ENCODE measurements at regions not wholly inside any gene's neighbourhood (a gene's known extent, or its start where the extent isn't known, plus 50 kb on each side); places are given as distances from the start of the nearest gene placed in this dataset.
A peak's percentile ranks its signal among the peaks of the same experiment; 100 is the strongest.

- H2BK120ac ChIP-seq (ENCODE audit: low read depth, low read length, poor library complexity, severe bottlenecking), result no peak overlapping the region
- no peak overlapping the region for H4K5ac ChIP-seq (ENCODE audit: insufficient read length, low read depth, low read length)
- no peak overlapping the region for H3K4me2 ChIP-seq (ENCODE audit: insufficient read depth, insufficient read length, low read length)
- no peaks in the 10 kb centered on the region for H3K23me2 ChIP-seq (ENCODE audit: insufficient read length, low read depth, low read length, poor library complexity, severe bottlenecking)
- H3K79me2 ChIP-seq (ENCODE audit: insufficient read depth, low read length), result no peaks in the 10 kb centered on the region
- H4K91ac ChIP-seq (ENCODE audit: insufficient read length, low read depth, low read length), result no peak overlapping the region
- no peak overlapping the region for H3K23ac ChIP-seq (ENCODE audit: insufficient read length, low read depth, low read length)
- no peak overlapping the region for H3K9ac ChIP-seq (ENCODE audit: extremely low read depth, insufficient read length, low read length)
- no peak overlapping the region for H3T11ph ChIP-seq (ENCODE audit: low read length)
- H3K27me3 ChIP-seq (ENCODE audit: insufficient read depth, low read length), result no peaks in the 10 kb centered on the region
- no peak overlapping the region for H3K56ac ChIP-seq (ENCODE audit: insufficient read length, low read depth, low read length)
- H3K14ac ChIP-seq (ENCODE audit: insufficient read depth, low read length), result no peak overlapping the region
- no peak overlapping the region for H2BK20ac ChIP-seq (ENCODE audit: low read depth, low read length, poor library complexity, severe bottlenecking)
- H2BK15ac ChIP-seq (ENCODE audit: low read depth, low read length), result no peak overlapping the region
- no peak overlapping the region for H2AK5ac ChIP-seq (ENCODE audit: insufficient read length, low read length)
- no peaks in the 10 kb centered on the region; the same call in 1 of the 2 replicates for H3K4me1 ChIP-seq (ENCODE audit: insufficient read depth, low read length)
- no peaks in the 10 kb centered on the region for H4K20me1 ChIP-seq (ENCODE audit: control insufficient read depth, insufficient read depth, insufficient read length)
- no peak overlapping the region for H3K27ac ChIP-seq (ENCODE audit: insufficient read length, low read depth, low read length)
- TF ChIP-seq CTCF (conservative IDR thresholded peaks at IDR 0.05), result peak; percentile 92
- Mint-ChIP-seq H3K9me3 (no peaks in the 10 kb centered on the region), H3K36me3 (ENCODE audit: insufficient read depth in 1 of 3, low read depth in 3 of 3) (no peaks in the 10 kb centered on the region), H3K4me3 (no peak overlapping the region), H3K27me3 (ENCODE audit: low read depth) (no peaks in the 10 kb centered on the region), H3K4me1 (peaks cover 5 to 9% of the 10 kb centered on the region in 2 experiments; a peak in 3 of 4 replicates), H3K27ac (no peak overlapping the region)
- no peak overlapping the region for H2BK5ac ChIP-seq (ENCODE audit: insufficient read length, low read length)
- H3K4ac ChIP-seq (ENCODE audit: low read depth, low read length), result no peak overlapping the region
- no CpG with 5 or more reads among the region's 12 CpGs for WGBS (ENCODE audit: extremely low coverage, insufficient read length, low lambda C conversion rate)
- no peak overlapping the region for H2BK12ac ChIP-seq (ENCODE audit: insufficient read length, low read depth, low read length)
- no peaks in the 10 kb centered on the region for H3K9me3 ChIP-seq (ENCODE audit: control insufficient read depth, low read depth, low read length)
- H4K8ac ChIP-seq (replicated peaks; ENCODE audit: insufficient read length, low read depth, low read length), result no peak overlapping the region
- DNase-seq, result peak; percentile 79
- no peaks in the 10 kb centered on the region for H3K79me1 ChIP-seq (ENCODE audit: insufficient read depth, low read depth, low read length, poor library complexity, severe bottlenecking)
- H2AFZ ChIP-seq (ENCODE audit: low read length), result no peak overlapping the region
- H3K18ac ChIP-seq (ENCODE audit: insufficient read length, low read depth, low read length), result no peak overlapping the region
Measured at GRCh38 chr4:33060674-33061542, 2340.7 kb downstream of the PCDH7 start.

Measured in H9 (cell line).